ENCODE measurements at regions not wholly inside any gene's neighbourhood (a gene's known extent, or its start where the extent isn't known, plus 50 kb on each side); places are given as distances from the start of the nearest gene placed in this dataset. TPM values are rescaled to one million over a fixed set of nuclear protein-coding genes. Genes with fewer than 3 reads are reported as not detected.

Small RNAs in the stretch of these regions (small RNA-seq; reads per million reads assigned to genes)
- gene MIR4280 (not detected), gene RN7SKP34 (not detected)

All from Karpas-422 (cell line).